HEK293T (cell line): ENCODE measurements at regions not wholly inside any gene's neighbourhood (a gene's known extent, or its start where the extent isn't known, plus 50 kb on each side); places are given as distances from the start of the nearest gene placed in this dataset.

ENCODE experiments used
- CTBP1 ChIP-seq: fragments of 450-650 bp; IDR thresholded peaks from 2 replicates; pipeline ENCODE4 v1.6.1; 2016; ENCODE audit warnings: borderline replicate concordance
- FOXA1 ChIP-seq: fragments of 450-650 bp; IDR thresholded peaks from 2 replicates; pipeline ENCODE4 v1.6.1; 2016; ENCODE audit warnings: mild to moderate bottlenecking

GRCh38 chr14:89681086-89682018 is 264.3 kb upstream of the FOXN3 start:
- TF ChIP-seq FOXA1 (no peak), CTBP1 (no peak)
